CD4-positive, alpha-beta T cell (primary cell): ENCODE measurements at regions not wholly inside any gene's neighbourhood (a gene's known extent, or its start where the extent isn't known, plus 50 kb on each side); places are given as distances from the start of the nearest gene placed in this dataset.

ENCODE experiments used
- ATAC-seq: fragments of 200-7000 bp; cut with Tn5 transposase; one replicate; pipeline ENCODE4 v1.10.0; 2022; ENCODE audit warnings: mild to moderate bottlenecking; ENCODE audit not compliant: poor library complexity
- CTCF ChIA-PET: fragments of 350-600 bp; sonication (Branson Sonifier 250); formaldehyde crosslinking; loops from one replicate; lab custom pipeline; 2021; ENCODE audit warnings: antibody characterized with exemption, inconsistent platforms; lab: Charles Lee
- POLR2A ChIA-PET: fragments of 350-600 bp; sonication (Branson Sonifier 250); formaldehyde crosslinking; loops from one replicate; lab custom pipeline; 2021; ENCODE audit warnings: antibody characterized with exemption, inconsistent platforms; lab: Charles Lee
- DNase-seq, 14 experiments: peaks; one replicate each; pipeline ENCODE4 v3.0.0-alpha.2; 2013 to 2020; ENCODE audit warnings: mixed read lengths in 2 of 14
- H3K27ac ChIP-seq, 2 donors: one replicate each; pipeline versions ENCODE4 v1.5.1 to v1.7.0; 2013; ENCODE audit warnings: low read length in 2 of 2, low read depth in 1 of 2, mild to moderate bottlenecking in 1 of 2
- H3K27me3 ChIP-seq, 2 experiments: 1 replicate in 1 of 2; 2 replicates in 1 of 2; pipeline versions ENCODE4 v1.6.1 to v1.7.0; 2013; ENCODE audit warnings: low read length in 2 of 2, control low read depth in 1 of 2, mild to moderate bottlenecking in 1 of 2, moderate library complexity in 1 of 2; ENCODE audit not compliant: insufficient read depth in 2 of 2, control insufficient read depth in 1 of 2
- H3K36me3 ChIP-seq: one replicate; pipeline ENCODE4 v1.6.1; 2013; ENCODE audit warnings: low read length, control low read depth; ENCODE audit not compliant: insufficient read depth
- H3K4me1 ChIP-seq: one replicate; pipeline ENCODE4 v1.6.1; 2013; ENCODE audit warnings: low read length, control low read depth; ENCODE audit not compliant: insufficient read depth
- H3K4me3 ChIP-seq: one replicate; pipeline ENCODE4 v1.5.1; 2013; ENCODE audit warnings: mild to moderate bottlenecking, low read length, moderate library complexity
- H3K9me3 ChIP-seq, 2 experiments: 1 replicate in 1 of 2; 2 replicates in 1 of 2; pipeline versions ENCODE4 v1.6.1 to v1.7.0; 2013; ENCODE audit warnings: low read length in 2 of 2, mild to moderate bottlenecking in 2 of 2, control low read depth in 1 of 2, moderate library complexity in 1 of 2; ENCODE audit not compliant: control insufficient read depth in 1 of 2, insufficient read depth in 1 of 2
- H3K27ac Mint-ChIP-seq: one replicate; pipeline ENCODE4 v1.8.0; 2020; ENCODE audit warnings: mixed read lengths
- H3K27me3 Mint-ChIP-seq: one replicate; pipeline ENCODE4 v1.8.0; 2021; ENCODE audit warnings: mixed read lengths
- H3K36me3 Mint-ChIP-seq: one replicate; pipeline ENCODE4 v1.8.0; 2021; ENCODE audit warnings: low read depth, mixed read lengths
- H3K4me1 Mint-ChIP-seq: one replicate; pipeline ENCODE4 v1.8.0; 2021; ENCODE audit warnings: low read depth, mixed read lengths
- H3K4me3 Mint-ChIP-seq: one replicate; pipeline ENCODE4 v1.8.0; 2020; ENCODE audit warnings: mild to moderate bottlenecking, mixed read lengths
- H3K9me3 Mint-ChIP-seq: one replicate; pipeline ENCODE4 v1.8.0; 2020; ENCODE audit warnings: mixed read lengths
- CTCF ChIP-seq: fragments of 200-600 bp; IDR thresholded peaks from one replicate; pipeline ENCODE4 v1.8.0; 2022; ENCODE audit warnings: antibody characterized with exemption, mild to moderate bottlenecking
- intact Hi-C, 2 experiments: fragments of 100-400 bp; cut with DNase I in 1 of 2; cut with micrococcal nuclease in 1 of 2; formaldehyde crosslinking; loops; one replicate each; pipeline versions ENCODE4 v1.15.1 to v1.9.0; 2023 to 2025; cut with DNase I, micrococcal nuclease

GRCh38 chr6:112560651-112561050 lies 213.5 kb downstream of the RFPL4B start:
- Histone ChIP-seq H3K36me3 (no peaks in the 10 kb centered on the region), H3K27ac (no peak overlapping the region), H3K27me3 (no peaks in the 10 kb centered on the region), H3K4me3 (no peak overlapping the region), H3K9me3 (peaks cover 0 to 2% of the 10 kb centered on the region in 2 experiments), H3K4me1 (no peaks in the 10 kb centered on the region)
- Mint-ChIP-seq H3K4me1 (no peaks in the 10 kb centered on the region), H3K9me3 (no peaks in the 10 kb centered on the region), H3K27me3 (peaks cover 4% of the 10 kb centered on the region), H3K36me3 (no peaks in the 10 kb centered on the region), H3K27ac (no peak overlapping the region), H3K4me3 (no peak overlapping the region)
- ChIA-PET CTCF (no interaction called here), POLR2A (no interaction called here)
- intact Hi-C loops: no loop called here
- DNase-seq (no peak), ATAC-seq (no peak)
- no peak for TF ChIP-seq CTCF

DNA sequence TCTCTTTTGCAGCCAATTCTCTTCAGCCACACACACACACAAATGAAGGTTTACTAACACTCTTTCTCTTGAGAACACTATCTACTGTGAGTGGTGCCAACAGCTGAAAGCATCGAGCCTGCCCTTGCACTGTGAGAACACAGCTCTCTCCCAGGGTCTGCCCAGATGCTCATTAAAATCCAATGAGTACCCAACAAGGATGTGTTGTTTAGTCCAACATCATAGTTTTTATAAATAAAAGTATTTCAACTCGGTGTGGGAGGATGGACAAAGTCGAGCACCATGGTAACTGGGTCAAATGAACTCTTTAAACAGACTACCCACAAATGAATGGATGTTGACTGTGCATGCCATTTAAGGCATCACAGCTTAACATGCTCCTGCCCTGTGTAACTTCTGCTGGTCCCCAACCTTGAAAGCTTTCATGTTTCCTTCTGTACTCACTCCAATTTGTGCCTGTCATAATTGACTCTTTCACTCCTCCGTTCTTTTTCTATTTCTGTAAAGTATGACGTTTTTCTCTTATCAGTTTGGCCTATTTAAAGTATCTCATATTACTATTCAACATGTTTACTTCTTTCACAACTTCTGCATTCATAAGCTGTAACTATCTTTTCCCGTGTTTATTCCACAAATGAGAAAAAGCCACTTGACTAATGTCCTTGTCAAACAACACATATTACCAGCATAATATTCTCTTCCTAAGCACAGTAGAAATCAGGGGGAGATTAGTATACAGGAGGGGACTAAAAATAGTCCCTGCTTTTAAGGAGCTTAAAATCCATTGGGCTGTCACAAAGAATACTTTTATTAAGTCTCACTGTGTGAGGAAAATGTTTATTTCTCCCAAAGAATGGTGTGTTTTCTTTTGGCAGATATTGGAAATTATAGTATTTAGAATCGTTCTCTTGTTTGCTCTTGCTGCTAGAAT lies 215.4 kb downstream of the RFPL4B start:
- no peak overlapping the region for H3K27ac Mint-ChIP-seq
- CTCF ChIA-PET: no interaction called here
- Histone ChIP-seq H3K27me3 (no peaks in the 10 kb centered on the region), H3K36me3 (no peaks in the 10 kb centered on the region), H3K27ac (no peak overlapping the region), H3K4me1 (no peaks in the 10 kb centered on the region), H3K4me3 (no peak overlapping the region), H3K9me3 (peaks cover 0 to 4% of the 10 kb centered on the region in 2 experiments)
- POLR2A ChIA-PET: no interaction called here
- H3K4me3 Mint-ChIP-seq: no peak overlapping the region
- intact Hi-C loops: no loop called here
- DNase-seq (no peak), ATAC-seq (no peak)
- no peaks in the 10 kb centered on the region for H3K9me3 Mint-ChIP-seq
- H3K27me3 Mint-ChIP-seq: no peaks in the 10 kb centered on the region
- no peaks in the 10 kb centered on the region for H3K4me1 Mint-ChIP-seq
- no peak for TF ChIP-seq CTCF
- no peaks in the 10 kb centered on the region for H3K36me3 Mint-ChIP-seq

- ChIA-PET CTCF (no interaction called here), POLR2A (no interaction called here)
- H3K9me3 Mint-ChIP-seq: no peaks in the 10 kb centered on the region
- no peaks in the 10 kb centered on the region for H3K4me1 Mint-ChIP-seq
- Histone ChIP-seq H3K9me3 (peaks cover 0 to 4% of the 10 kb centered on the region in 2 experiments), H3K27ac (no peak overlapping the region), H3K36me3 (no peaks in the 10 kb centered on the region), H3K4me1 (no peaks in the 10 kb centered on the region), H3K4me3 (no peak overlapping the region), H3K27me3 (no peaks in the 10 kb centered on the region)
- no peak overlapping the region for H3K4me3 Mint-ChIP-seq
- intact Hi-C loops: no loop called here
- DNase-seq (no peak), ATAC-seq (no peak)
- no peaks in the 10 kb centered on the region for H3K36me3 Mint-ChIP-seq
- no peak overlapping the region for H3K27ac Mint-ChIP-seq
- no peaks in the 10 kb centered on the region for H3K27me3 Mint-ChIP-seq
- TF ChIP-seq CTCF: no peak
Observed at GRCh38 chr6:112563368-112563767, 216.2 kb downstream of the RFPL4B start.
